ENCODE measurements at regions not wholly inside any gene's neighbourhood (a gene's known extent, or its start where the extent isn't known, plus 50 kb on each side); places are given as distances from the start of the nearest gene placed in this dataset.
"Not testable (repeated sequence)": the region's sequence is repeated elsewhere in the genome, so short reads cannot be mapped to it uniquely, and the experiment has no call there.

- DNase-seq: no peak
Observed at GRCh38 chr12:67759829-67760228, 111.3 kb downstream of the DYRK2 start.

- DNase-seq: no peak
Observed at GRCh38 chr12:67760586-67761275, 112.2 kb downstream of the DYRK2 start.

GRCh38 chr12:67761566-67761965 is 113.0 kb downstream of the DYRK2 start:
- DNase-seq: no peak

DNA sequence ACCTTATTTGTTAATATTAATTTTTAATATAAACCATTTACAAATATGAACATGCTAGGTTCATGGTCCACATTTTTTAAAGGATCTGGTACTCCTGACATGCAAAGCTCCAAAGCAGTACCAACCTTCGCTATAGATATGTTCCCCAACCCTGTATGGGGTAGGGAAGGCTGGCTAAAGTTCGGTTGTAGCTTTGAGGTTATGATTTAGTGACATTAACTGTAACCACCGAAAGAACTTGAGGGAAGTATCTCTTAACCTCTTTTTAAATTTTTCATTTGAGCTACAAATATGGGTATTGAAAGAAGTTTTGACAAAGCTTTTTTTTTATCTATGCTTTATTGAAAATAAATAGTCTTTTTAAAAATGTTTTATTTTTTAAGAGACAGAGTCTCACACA is 115.5 kb downstream of the DYRK2 start:
- no peak for DNase-seq

DNA sequence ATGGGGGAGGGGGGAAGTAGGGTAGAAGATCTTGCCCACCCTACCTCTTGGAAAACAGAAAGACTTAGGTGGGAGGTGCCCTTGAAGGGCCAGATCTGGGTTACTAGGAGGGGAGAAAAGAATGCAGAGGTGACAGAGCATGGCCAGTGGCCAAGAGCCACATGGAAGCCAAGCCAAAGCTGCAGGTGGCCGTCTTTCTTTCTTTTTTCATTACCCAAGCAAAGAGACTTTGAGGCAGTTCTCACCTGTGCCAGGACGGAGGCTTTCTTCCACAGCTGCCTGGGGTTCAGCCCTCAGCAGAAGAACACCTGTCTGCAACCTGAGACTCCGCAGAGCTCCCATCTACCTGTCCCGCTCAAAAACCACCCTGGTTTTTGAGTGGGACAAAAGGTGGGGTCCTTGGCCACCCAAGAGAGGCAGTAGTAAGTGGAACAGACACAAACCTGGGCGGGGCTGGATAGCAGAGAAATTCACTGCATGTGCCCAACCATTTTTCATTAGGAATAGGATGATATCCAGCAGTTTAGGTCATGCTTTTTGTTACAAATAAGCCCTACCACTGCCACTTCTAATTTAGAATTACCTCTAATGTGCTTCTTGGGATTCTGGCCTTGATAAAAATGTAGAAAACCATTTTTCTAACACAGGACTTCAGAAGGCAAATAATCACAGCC is 116.5 kb downstream of the DYRK2 start:
- DNase-seq: no peak

DNA sequence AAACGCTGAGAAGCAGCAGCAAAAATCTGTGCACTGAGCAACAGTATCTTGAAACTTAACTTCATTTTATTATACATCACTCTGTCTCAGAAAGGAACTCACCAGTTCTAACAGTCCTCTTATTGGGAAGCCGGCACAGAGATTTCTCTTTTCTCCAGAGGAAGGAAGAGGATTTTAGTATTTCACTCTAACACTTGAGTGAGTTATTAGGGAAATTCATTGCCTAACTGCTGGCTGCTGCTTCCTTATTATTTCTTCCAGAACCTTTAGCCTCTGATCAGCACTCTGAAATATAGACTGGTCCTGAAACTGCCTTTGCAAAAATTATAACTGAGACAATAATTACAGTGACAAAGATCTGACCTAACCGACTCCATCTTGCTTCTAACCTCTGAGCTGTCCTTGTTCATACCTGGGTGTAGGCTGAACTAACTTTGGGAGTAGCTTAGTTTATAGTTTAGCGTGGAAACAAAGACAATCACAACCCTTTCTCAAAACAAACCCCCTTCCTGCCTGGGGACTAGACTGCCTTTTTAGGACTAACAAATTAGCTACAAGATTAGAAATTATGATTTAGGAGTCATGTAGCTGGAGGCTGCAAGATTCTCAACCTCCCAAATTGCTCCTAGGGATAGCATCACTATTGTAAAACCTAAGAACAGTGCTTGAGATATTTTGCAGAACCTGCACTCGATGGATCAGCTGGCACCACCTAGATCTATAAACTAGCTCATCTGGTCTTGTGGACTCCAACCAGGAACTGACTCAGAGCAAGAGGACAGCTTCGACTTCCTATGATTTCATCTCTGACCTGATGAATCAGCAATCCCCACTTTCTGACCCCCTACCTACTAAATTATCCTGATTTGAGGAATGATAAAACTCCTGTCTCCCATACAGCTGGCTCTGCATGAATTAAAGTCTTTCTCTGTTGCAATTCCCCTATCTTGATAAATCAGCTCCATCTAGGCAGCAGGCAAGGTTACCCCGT is 117.5 kb downstream of the DYRK2 start:
- no peak for DNase-seq

- DNase-seq: peak in 1 of 2 donors; percentile 12
Observed at GRCh38 chr12:67772267-67773169, 124.0 kb downstream of the DYRK2 start.

- no peak for DNase-seq
Observed at GRCh38 chr12:67773896-67774295, 125.4 kb downstream of the DYRK2 start.

DNA sequence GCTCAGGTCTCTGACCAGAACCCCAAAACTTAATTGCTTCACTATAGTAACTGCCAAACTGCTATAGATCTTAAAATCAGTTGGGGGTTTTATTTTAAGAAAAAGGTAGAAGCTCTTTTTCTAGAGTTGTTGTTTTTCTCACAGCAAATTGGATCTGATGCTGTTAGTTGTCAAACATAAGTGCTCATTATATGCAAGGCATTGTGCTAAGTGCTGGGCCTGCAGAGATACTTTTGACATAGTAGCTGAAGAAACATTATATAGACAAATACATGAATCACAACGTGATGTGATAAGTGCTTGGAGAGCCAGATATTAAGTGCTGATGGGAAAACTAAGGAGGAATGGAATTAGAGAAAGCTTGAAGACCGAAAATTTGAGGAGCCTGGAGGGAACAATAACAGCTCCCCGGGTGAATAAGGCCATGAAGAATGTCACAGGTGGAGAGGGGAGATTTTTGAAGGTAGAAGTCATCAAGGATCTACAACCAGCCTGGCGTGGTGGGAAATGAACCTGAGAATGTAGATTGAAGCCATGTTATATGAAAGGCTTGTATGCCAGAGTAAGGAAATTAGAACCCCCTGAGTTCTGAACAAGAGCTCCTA is 126.5 kb downstream of the DYRK2 start:
- no peak for DNase-seq

DNA sequence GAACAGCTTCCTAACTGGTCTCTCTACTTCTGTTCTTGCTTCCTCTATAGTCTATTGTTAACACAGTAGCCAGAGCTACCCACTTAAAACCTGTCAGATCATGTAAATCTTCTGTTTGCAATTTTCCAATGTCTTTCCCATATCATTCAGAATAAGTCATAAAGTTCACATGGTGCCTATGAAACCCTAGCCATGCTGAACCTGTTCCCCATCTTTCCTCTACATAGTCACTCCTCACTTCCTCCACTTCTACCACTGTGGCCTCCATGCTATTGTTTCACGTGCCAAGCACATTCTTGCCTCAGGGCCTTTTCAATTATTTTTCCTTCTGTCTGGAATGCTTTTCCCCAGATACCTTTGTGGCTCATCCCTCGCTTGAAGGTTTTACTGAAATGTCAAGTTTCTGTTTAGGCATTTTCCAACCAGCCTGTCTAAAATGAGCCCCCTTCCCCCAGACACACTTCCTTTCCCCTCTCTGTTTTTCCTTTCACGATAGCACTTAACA is 132.1 kb downstream of the DYRK2 start:
- no peak for DNase-seq

DNA sequence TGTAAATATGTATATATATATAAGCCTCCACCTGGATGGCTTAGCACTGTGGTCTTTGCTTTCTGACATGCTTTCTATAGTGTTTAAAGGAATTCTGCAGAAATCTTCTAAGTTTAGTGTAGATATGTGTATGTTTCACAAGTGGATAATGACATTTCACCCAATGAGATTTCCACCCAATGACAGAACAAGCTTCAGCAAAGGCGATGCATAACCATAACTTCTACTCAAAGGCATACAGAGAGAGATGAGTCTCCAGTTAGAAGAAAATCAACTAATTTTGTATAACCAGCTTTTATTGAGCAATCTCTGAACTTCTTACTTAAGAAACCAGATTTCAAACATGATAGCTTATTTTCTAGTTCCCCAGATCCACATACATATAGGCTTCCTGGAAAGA is 134.0 kb downstream of the DYRK2 start:
- DNase-seq: no peak

GRCh38 chr12:67783393-67783792 is 134.8 kb downstream of the DYRK2 start:
- no peak for DNase-seq

DNA sequence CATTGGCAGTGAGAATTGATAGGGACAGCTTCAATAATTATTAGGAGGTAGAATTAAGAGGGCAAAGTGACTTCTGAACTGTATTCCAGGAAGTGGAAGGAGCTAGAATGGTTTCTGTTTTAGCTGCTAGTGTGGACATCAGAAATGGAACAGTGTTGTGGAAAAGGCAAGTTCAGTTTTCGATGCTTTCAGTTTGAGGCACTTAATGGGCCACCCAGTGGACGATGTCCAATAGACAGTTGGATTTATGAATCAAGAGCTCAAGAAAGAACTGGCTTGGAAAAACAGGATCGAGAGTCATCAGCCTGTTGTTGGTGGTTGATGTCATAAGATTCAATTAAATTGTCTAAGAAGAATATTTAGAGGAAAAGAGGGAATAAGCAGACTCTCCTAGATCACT is 136.3 kb downstream of the DYRK2 start:
- no peak for DNase-seq

DNA sequence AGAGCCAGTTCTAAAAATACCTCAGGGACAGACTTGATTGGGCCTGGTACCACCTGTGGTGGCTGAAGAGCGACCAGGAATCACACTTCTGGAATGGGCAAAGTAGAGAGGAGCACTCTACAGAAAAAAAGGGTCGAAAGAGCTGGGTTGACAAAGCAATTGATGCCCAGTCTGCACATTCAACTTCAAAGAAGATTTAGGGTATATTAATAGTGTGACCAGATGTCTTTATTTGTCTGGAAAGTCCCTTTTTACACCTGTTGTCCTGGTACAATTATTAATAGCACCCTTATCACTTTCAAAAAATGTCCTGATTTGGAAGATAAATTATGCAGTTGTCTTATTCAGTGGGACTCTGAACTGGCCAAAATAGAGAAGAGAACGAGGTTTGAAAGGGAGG is 137.5 kb downstream of the DYRK2 start:
- no peak for DNase-seq

DNA sequence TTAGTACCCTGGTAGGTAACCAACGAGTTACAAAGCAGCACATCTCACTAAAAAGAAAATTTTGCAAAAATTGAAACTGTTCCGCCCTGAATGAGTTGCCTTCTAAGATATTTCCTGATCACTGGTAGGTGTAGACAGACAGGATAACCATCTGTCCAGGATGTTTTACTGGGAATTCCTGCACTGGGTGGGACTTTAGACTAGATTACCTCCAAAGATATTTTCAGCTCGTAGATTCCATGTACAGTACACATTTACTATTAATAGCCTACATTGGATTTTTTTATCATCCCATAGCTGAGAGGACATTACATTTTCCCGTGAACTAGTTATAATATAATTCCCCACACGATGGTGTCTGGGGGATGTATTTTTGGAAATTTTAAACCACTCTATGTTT is 139.6 kb downstream of the DYRK2 start:
- DNase-seq: no peak

DNA sequence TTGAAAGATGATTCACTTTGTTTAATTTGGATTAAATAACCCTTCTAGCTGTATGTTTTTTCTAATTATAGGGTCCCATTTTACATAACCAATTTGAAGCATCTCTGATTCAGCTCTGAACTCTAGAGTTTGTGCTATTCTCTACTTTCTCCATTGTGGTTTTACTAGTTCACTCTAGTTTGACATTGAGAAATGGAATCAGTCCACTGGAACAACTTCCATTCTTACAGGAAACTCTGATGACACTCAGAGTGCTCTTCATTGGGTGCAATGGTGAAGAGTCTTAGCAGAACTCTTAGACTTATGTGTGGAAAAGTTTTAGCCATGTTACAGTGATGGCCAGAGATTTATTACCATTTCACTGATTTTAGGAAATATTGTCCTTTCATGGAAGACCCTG is 140.7 kb downstream of the DYRK2 start:
- DNase-seq: no peak

- DNase-seq: no peak
Observed at GRCh38 chr12:67790660-67791059, 142.1 kb downstream of the DYRK2 start.

GRCh38 chr12:67791362-67791761 is 142.8 kb downstream of the DYRK2 start:
- DNase-seq: not testable (repeated sequence)

GRCh38 chr12:67792185-67792584 is 143.6 kb downstream of the DYRK2 start:
- DNase-seq: no peak

GRCh38 chr12:67794161-67794560 is 145.6 kb downstream of the DYRK2 start:
- peak; percentile 23 to 37 for DNase-seq

DNA sequence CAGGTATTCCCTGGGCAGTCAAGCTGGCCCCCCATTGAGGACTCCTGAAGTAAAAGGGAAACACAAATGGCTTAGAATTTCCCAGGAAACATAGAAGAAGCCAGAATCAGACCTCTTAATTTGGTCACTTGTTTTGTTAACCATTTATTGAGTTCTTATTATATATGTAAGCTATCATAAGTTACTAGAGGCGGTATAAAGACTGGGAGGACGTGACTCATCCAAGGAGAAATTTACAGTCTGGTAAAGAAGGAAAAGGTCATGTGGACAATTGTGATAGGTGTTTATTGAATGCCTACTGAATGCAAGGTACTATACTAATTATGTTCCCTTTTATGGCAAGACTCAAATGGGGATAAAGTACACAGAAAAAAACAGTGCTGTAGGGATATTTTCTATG is 146.7 kb downstream of the DYRK2 start:
- no peak for DNase-seq

All from right lung (tissue), 2 donors.